ENCODE measurements at regions not wholly inside any gene's neighbourhood (a gene's known extent, or its start where the extent isn't known, plus 50 kb on each side); places are given as distances from the start of the nearest gene placed in this dataset.
A peak's percentile ranks its signal among the peaks of the same experiment; 100 is the strongest.

- H3K27ac Mint-ChIP-seq: peak overlapping the region; percentile 61
- peaks cover 82% of the 10 kb centered on the region for H3K4me1 Mint-ChIP-seq (ENCODE audit: low read depth)
These were observed 485.4 kb upstream of the USP24 start for GRCh38 chr1:55700359-55701130.

GRCh38 chr1:55699228-55699627 is 484.1 kb upstream of the USP24 start:
- Mint-ChIP-seq H3K4me3 (no peak overlapping the region), H3K9me3 (no peaks in the 10 kb centered on the region), H3K27me3 (ENCODE audit: insufficient read depth) (peaks cover 1% of the 10 kb centered on the region), H3K36me3 (ENCODE audit: low read depth) (no peaks in the 10 kb centered on the region; the same call in 1 of the 2 replicates), H3K27ac (no peak overlapping the region; the same call in 1 of the 2 replicates), H3K4me1 (ENCODE audit: low read depth) (peaks cover 92% of the 10 kb centered on the region)
- no peak for TF ChIP-seq CTCF (IDR thresholded peaks at IDR 0.05)
- DNase-seq: no peak

More at GRCh38 chr1:55700359-55701130, 485.4 kb upstream of the USP24 start:
- H3K36me3 Mint-ChIP-seq (ENCODE audit: low read depth): peaks cover 5% of the 10 kb centered on the region; the same call in 1 of the 2 replicates
- peak; percentile 29 for DNase-seq
- no peak for TF ChIP-seq CTCF (IDR thresholded peaks at IDR 0.05)
- H3K9me3 Mint-ChIP-seq: no peaks in the 10 kb centered on the region
- peaks cover 1% of the 10 kb centered on the region for H3K27me3 Mint-ChIP-seq (ENCODE audit: insufficient read depth)
- no peak overlapping the region for H3K4me3 Mint-ChIP-seq

GRCh38 chr1:55697997-55698535 is 482.9 kb upstream of the USP24 start:
- TF ChIP-seq CTCF (IDR thresholded peaks at IDR 0.05): no peak
- Mint-ChIP-seq H3K27me3 (ENCODE audit: insufficient read depth) (peaks cover 1% of the 10 kb centered on the region), H3K9me3 (no peaks in the 10 kb centered on the region), H3K36me3 (ENCODE audit: low read depth) (no peaks in the 10 kb centered on the region; the same call in 1 of the 2 replicates), H3K4me1 (ENCODE audit: low read depth) (peaks cover 92% of the 10 kb centered on the region), H3K27ac (peak overlapping the region; percentile 99), H3K4me3 (no peak overlapping the region)
- DNase-seq: no peak

GRCh38 chr1:55696891-55697290 is 481.7 kb upstream of the USP24 start:
- H3K27ac Mint-ChIP-seq: peak overlapping the region; percentile 99
- peaks cover 87% of the 10 kb centered on the region for H3K4me1 Mint-ChIP-seq (ENCODE audit: low read depth)
- H3K4me3 Mint-ChIP-seq: peak overlapping the region; percentile 71
- H3K9me3 Mint-ChIP-seq: no peaks in the 10 kb centered on the region
- H3K27me3 Mint-ChIP-seq (ENCODE audit: insufficient read depth): peaks cover 1% of the 10 kb centered on the region
- DNase-seq: no peak
- no peak for TF ChIP-seq CTCF (IDR thresholded peaks at IDR 0.05)
- H3K36me3 Mint-ChIP-seq (ENCODE audit: low read depth): no peaks in the 10 kb centered on the region; the same call in 1 of the 2 replicates

GRCh38 chr1:55696181-55696754 is 481.1 kb upstream of the USP24 start:
- H3K4me1 Mint-ChIP-seq (ENCODE audit: low read depth): peaks cover 82% of the 10 kb centered on the region
- DNase-seq: peak; percentile 96
- H3K27me3 Mint-ChIP-seq (ENCODE audit: insufficient read depth): no peaks in the 10 kb centered on the region; the same call in 1 of the 2 replicates
- peak overlapping the region; percentile 71 for H3K4me3 Mint-ChIP-seq
- no peaks in the 10 kb centered on the region for H3K9me3 Mint-ChIP-seq
- peak overlapping the region; percentile 99 for H3K27ac Mint-ChIP-seq
- no peak for TF ChIP-seq CTCF (IDR thresholded peaks at IDR 0.05)
- no peaks in the 10 kb centered on the region; the same call in 1 of the 2 replicates for H3K36me3 Mint-ChIP-seq (ENCODE audit: low read depth)
